Neural progenitor cell (in vitro differentiated cells): ENCODE measurements at regions not wholly inside any gene's neighbourhood (a gene's known extent, or its start where the extent isn't known, plus 50 kb on each side); places are given as distances from the start of the nearest gene placed in this dataset.

Source experiments
- DNase-seq: peaks from one replicate; pipeline ENCODE4 v3.0.0-alpha.2; 2016; ENCODE audit warnings: low spot score
- H2AFZ ChIP-seq: fragments of 200-600 bp; sonication (generic); replicated peaks from 2 replicates; pipeline ENCODE4 v1.6.1; 2016; ENCODE audit warnings: antibody characterized with exemption
- H3F3A ChIP-seq: fragments of 200-600 bp; sonication (generic); 2 replicates; pipeline ENCODE4 v1.6.1; 2016; ENCODE audit warnings: antibody characterized with exemption, low read depth
- H3K27ac ChIP-seq: fragments of 200-600 bp; sonication (generic); 2 replicates; pipeline ENCODE4 v1.5.1; 2016; ENCODE audit warnings: mild to moderate bottlenecking
- H3K27me3 ChIP-seq: fragments of 200-600 bp; sonication (generic); 2 replicates; pipeline ENCODE4 v1.6.1; 2016; ENCODE audit warnings: mild to moderate bottlenecking, moderate library complexity
- H3K36me3 ChIP-seq: fragments of 200-600 bp; sonication (generic); 2 replicates; pipeline ENCODE4 v1.5.1; 2016
- H3K4me1 ChIP-seq: fragments of 200-600 bp; sonication (generic); 2 replicates; pipeline ENCODE4 v1.6.1; 2016; ENCODE audit warnings: mixed run types
- H3K4me2 ChIP-seq: fragments of 200-600 bp; sonication (generic); 2 replicates; pipeline ENCODE4 v1.6.1; 2016
- H3K4me3 ChIP-seq: fragments of 200-600 bp; sonication (generic); 2 replicates; pipeline ENCODE4 v1.5.1; 2016
- H3K79me2 ChIP-seq: fragments of 200-600 bp; sonication (generic); 2 replicates; pipeline ENCODE4 v1.6.1; 2016; ENCODE audit warnings: low read depth
- H3K9ac ChIP-seq: fragments of 200-600 bp; sonication (generic); 2 replicates; pipeline ENCODE4 v1.6.1; 2016
- H3K9me3 ChIP-seq: fragments of 200-600 bp; sonication (generic); 2 replicates; pipeline ENCODE4 v1.5.1; 2016; ENCODE audit warnings: low read depth
- H4K20me1 ChIP-seq: fragments of 200-600 bp; sonication (generic); 2 replicates; pipeline ENCODE4 v1.6.1; 2016; ENCODE audit warnings: low read depth
- H3K27ac Mint-ChIP-seq: 3 replicates; pipeline ENCODE4 v1.8.0; 2021; ENCODE audit warnings: mixed read lengths
- H3K27me3 Mint-ChIP-seq: 2 replicates; pipeline ENCODE4 v1.8.0; 2022; ENCODE audit warnings: low read depth, mild to moderate bottlenecking, inconsistent platforms, moderate library complexity, mixed read lengths; ENCODE audit not compliant: insufficient read depth
- H3K36me3 Mint-ChIP-seq: 3 replicates; pipeline ENCODE4 v1.8.0; 2021; ENCODE audit warnings: mixed read lengths
- H3K4me1 Mint-ChIP-seq: 3 replicates; pipeline ENCODE4 v1.8.0; 2021; ENCODE audit warnings: mixed read lengths
- H3K4me3 Mint-ChIP-seq: 3 replicates; pipeline ENCODE4 v1.8.0; 2021; ENCODE audit warnings: mild to moderate bottlenecking, moderate library complexity, mixed read lengths
- H3K9me3 Mint-ChIP-seq: 3 replicates; pipeline ENCODE4 v1.8.0; 2020; ENCODE audit warnings: mixed read lengths
- CTCF ChIP-seq: fragments of 200-600 bp; sonication (generic); IDR thresholded peaks from 2 replicates; pipeline ENCODE4 v1.5.1; 2017; ENCODE audit warnings: antibody characterized with exemption, mild to moderate bottlenecking
- EZH2 ChIP-seq: fragments of 200-600 bp; sonication (generic); IDR thresholded peaks from 2 replicates; pipeline ENCODE4 v1.6.1; 2017; ENCODE audit warnings: antibody characterized with exemption, mild to moderate bottlenecking, moderate library complexity
- EZH2phosphoT487 ChIP-seq: fragments of 200-600 bp; sonication (generic); IDR thresholded peaks from 2 replicates; pipeline ENCODE4 v1.6.1; 2017; ENCODE audit warnings: antibody characterized with exemption

- Mint-ChIP-seq H3K36me3 (no peaks in the 10 kb centered on the region), H3K9me3 (no peaks in the 10 kb centered on the region), H3K4me1 (peaks cover 9% of the 10 kb centered on the region), H3K27ac (no peak overlapping the region), H3K4me3 (no peak overlapping the region), H3K27me3 (peaks cover 2% of the 10 kb centered on the region)
- no peaks in the 10 kb centered on the region for H3K36me3 ChIP-seq
- no peak overlapping the region for H2AFZ ChIP-seq
- no peak for DNase-seq
- no peak overlapping the region for H3K9ac ChIP-seq
- H3K4me2 ChIP-seq = no peak overlapping the region
- H3K9me3 ChIP-seq = no peaks in the 10 kb centered on the region
- peaks cover 6% of the 10 kb centered on the region for H3K4me1 ChIP-seq
- no peaks in the 10 kb centered on the region for H3K79me2 ChIP-seq
- no peak overlapping the region for H3K27ac ChIP-seq
- no peaks in the 10 kb centered on the region for H4K20me1 ChIP-seq
- H3K4me3 ChIP-seq = no peak overlapping the region
- H3K27me3 ChIP-seq = no peaks in the 10 kb centered on the region
- TF ChIP-seq EZH2phosphoT487 (no peak), EZH2 (no peak), CTCF (no peak)
- H3F3A ChIP-seq = no peaks in the 10 kb centered on the region
Observed at GRCh38 chr10:109744020-109744419, 179.3 kb downstream of the XPNPEP1 start.

GRCh38 chr10:109743574-109743973, 179.7 kb downstream of the XPNPEP1 start:
- no peak overlapping the region for H3K4me3 Mint-ChIP-seq
- H3K4me3 ChIP-seq = no peak overlapping the region
- no peaks in the 10 kb centered on the region for H4K20me1 ChIP-seq
- TF ChIP-seq CTCF (no peak), EZH2phosphoT487 (no peak), EZH2 (no peak)
- peaks cover 2% of the 10 kb centered on the region for H3K27me3 Mint-ChIP-seq
- no peaks in the 10 kb centered on the region for H3K9me3 ChIP-seq
- no peaks in the 10 kb centered on the region for H3F3A ChIP-seq
- no peak overlapping the region for H2AFZ ChIP-seq
- no peaks in the 10 kb centered on the region for H3K36me3 Mint-ChIP-seq
- no peaks in the 10 kb centered on the region for H3K79me2 ChIP-seq
- H3K4me2 ChIP-seq = no peak overlapping the region
- H3K9ac ChIP-seq = no peak overlapping the region
- H3K36me3 ChIP-seq = no peaks in the 10 kb centered on the region
- H3K27me3 ChIP-seq = no peaks in the 10 kb centered on the region
- H3K27ac Mint-ChIP-seq = no peak overlapping the region
- DNase-seq = no peak
- peaks cover 6% of the 10 kb centered on the region for H3K4me1 ChIP-seq
- no peaks in the 10 kb centered on the region for H3K9me3 Mint-ChIP-seq
- H3K27ac ChIP-seq = no peak overlapping the region
- H3K4me1 Mint-ChIP-seq = peaks cover 9% of the 10 kb centered on the region

- H3K36me3 Mint-ChIP-seq = no peaks in the 10 kb centered on the region
- Histone ChIP-seq H3K4me1 (peaks cover 6% of the 10 kb centered on the region), H3K9ac (no peak overlapping the region), H2AFZ (peak overlapping the region; percentile 3), H4K20me1 (no peaks in the 10 kb centered on the region), H3F3A (no peaks in the 10 kb centered on the region), H3K4me3 (no peak overlapping the region), H3K27ac (no peak overlapping the region), H3K9me3 (no peaks in the 10 kb centered on the region), H3K4me2 (no peak overlapping the region), H3K79me2 (no peaks in the 10 kb centered on the region), H3K27me3 (no peaks in the 10 kb centered on the region), H3K36me3 (no peaks in the 10 kb centered on the region)
- TF ChIP-seq EZH2 (no peak), EZH2phosphoT487 (no peak), CTCF (no peak)
- H3K9me3 Mint-ChIP-seq = no peaks in the 10 kb centered on the region
- H3K4me1 Mint-ChIP-seq = peaks cover 9% of the 10 kb centered on the region
- no peak overlapping the region for H3K27ac Mint-ChIP-seq
- H3K4me3 Mint-ChIP-seq = no peak overlapping the region
- peaks cover 2% of the 10 kb centered on the region for H3K27me3 Mint-ChIP-seq
- no peak for DNase-seq
Observed at GRCh38 chr10:109743146-109743545, 180.2 kb downstream of the XPNPEP1 start.

GRCh38 chr10:109741712-109742111, 181.6 kb downstream of the XPNPEP1 start:
- H4K20me1 ChIP-seq = no peaks in the 10 kb centered on the region
- no peak overlapping the region for H3K4me2 ChIP-seq
- Mint-ChIP-seq H3K4me1 (peaks cover 9% of the 10 kb centered on the region), H3K27me3 (peaks cover 2% of the 10 kb centered on the region), H3K36me3 (no peaks in the 10 kb centered on the region), H3K9me3 (no peaks in the 10 kb centered on the region), H3K27ac (no peak overlapping the region), H3K4me3 (no peak overlapping the region)
- no peak overlapping the region for H3K4me3 ChIP-seq
- no peak for DNase-seq
- H3K36me3 ChIP-seq = no peaks in the 10 kb centered on the region
- no peaks in the 10 kb centered on the region for H3F3A ChIP-seq
- peaks cover 6% of the 10 kb centered on the region for H3K4me1 ChIP-seq
- H3K9ac ChIP-seq = no peak overlapping the region
- no peaks in the 10 kb centered on the region for H3K79me2 ChIP-seq
- H3K9me3 ChIP-seq = no peaks in the 10 kb centered on the region
- TF ChIP-seq CTCF = peak; percentile 14
- TF ChIP-seq EZH2 = no peak
- no peaks in the 10 kb centered on the region for H3K27me3 ChIP-seq
- no peak overlapping the region for H3K27ac ChIP-seq
- no peak overlapping the region for H2AFZ ChIP-seq
